ENCODE measurements at regions not wholly inside any gene's neighbourhood (a gene's known extent, or its start where the extent isn't known, plus 50 kb on each side); places are given as distances from the start of the nearest gene placed in this dataset.

- in situ Hi-C loops (cut with MboI) = no loop called here
- ATAC-seq = no peak; the same call in 2 of the 3 replicates
These were observed 66.6 kb upstream of the TIAM1 start for GRCh38 chr21:31410499-31411131.

More at GRCh38 chr21:31410499-31411131, 66.6 kb upstream of the TIAM1 start:
- Histone ChIP-seq H3K27ac (ENCODE audit: extremely low read depth, low read depth, low read length) (no peak overlapping the region), H3K9me1 (ENCODE audit: control insufficient read depth, insufficient read depth, low read length) (no peaks in the 10 kb centered on the region), H3K4me2 (ENCODE audit: insufficient read depth, low read length) (no peak overlapping the region), H3K9me3 (replicated peaks; ENCODE audit: control insufficient read depth, insufficient read depth, low read depth, low read length) (no peaks in the 10 kb centered on the region), H4K20me1 (replicated peaks; ENCODE audit: control insufficient read depth, insufficient read depth, low read length) (no peaks in the 10 kb centered on the region), H3K27me3 (ENCODE audit: control insufficient read depth in 2 of 2, insufficient read depth in 2 of 2, low read length in 2 of 2) (peaks cover 14% of the 10 kb centered on the region in 2 experiments; a peak in 3 of 5 replicates), H3K36me3 (ENCODE audit: control insufficient read depth, insufficient read depth, low read length) (no peaks in the 10 kb centered on the region), H2AFZ (ENCODE audit: low read depth, low read length) (no peak overlapping the region), H3K79me2 (ENCODE audit: control insufficient read depth, insufficient read depth, low read length) (no peaks in the 10 kb centered on the region), H3K9ac (ENCODE audit: insufficient read depth in 1 of 2, low read depth in 2 of 2, low read length in 2 of 2) (no peak overlapping the region), H3K4me3 (no peak overlapping the region), H3K4me1 (replicated peaks in 1 of 2; ENCODE audit: control insufficient read depth in 2 of 2, insufficient read depth in 2 of 2, low read length in 2 of 2) (no peaks in the 10 kb centered on the region)
- CTCF ChIA-PET (ENCODE audit: low intra/inter-chr PET ratio) = no interaction called here
- no TSS peak for BruUV-seq (replicated peaks)
- DNase-seq (ENCODE audit: extremely low read depth in 1 of 4, low spot score in 3 of 4) (no peak), FAIRE-seq (no peak)
- TF ChIP-seq XRCC4 (IDR thresholded peaks at IDR 0.05; ENCODE audit: extremely low read depth, insufficient read depth, insufficient read length) = no peak
- no peak for TF ChIP-seq SRSF7 (optimal IDR thresholded peaks at IDR 0.05; ENCODE audit: low read depth, low read length)
- no peak for TF ChIP-seq BRF2 (IDR thresholded peaks at IDR 0.05; ENCODE audit: borderline replicate concordance, insufficient read depth, insufficient read length)
- POLR2A ChIA-PET = no interaction called here
- intact Hi-C loops (cut with micrococcal nuclease) = no loop called here
- 0% methylated on average over 7 of the region's 7 CpGs for WGBS (ENCODE audit: insufficient coverage, low coverage, missing lambda C conversion rate)
